ENCODE measurements at regions not wholly inside any gene's neighbourhood (a gene's known extent, or its start where the extent isn't known, plus 50 kb on each side); places are given as distances from the start of the nearest gene placed in this dataset.
"Not testable (repeated sequence)": the region's sequence is repeated elsewhere in the genome, so short reads cannot be mapped to it uniquely, and the experiment has no call there.

GRCh38 chr7:46068159-46068558 lies 147.1 kb upstream of the IGFBP3 start:
- DNase-seq (ENCODE audit: low spot score), result no peak

- no peak for DNase-seq (ENCODE audit: low spot score)
Observed at GRCh38 chr7:46059308-46060020, 138.4 kb upstream of the IGFBP3 start.

GRCh38 chr7:46058086-46058823 lies 137.2 kb upstream of the IGFBP3 start:
- no peak for DNase-seq (ENCODE audit: low spot score)

- no peak for DNase-seq (ENCODE audit: low spot score)
Observed at GRCh38 chr7:46054915-46055314, 133.8 kb upstream of the IGFBP3 start.

GRCh38 chr7:46054272-46054671 lies 133.2 kb upstream of the IGFBP3 start:
- DNase-seq (ENCODE audit: low spot score), result peak; percentile 71

GRCh38 chr7:46047581-46047980 lies 126.5 kb upstream of the IGFBP3 start:
- no peak for DNase-seq (ENCODE audit: low spot score)

GRCh38 chr7:46043338-46043737 lies 122.3 kb upstream of the IGFBP3 start:
- DNase-seq (ENCODE audit: low spot score), result not testable (repeated sequence)

- DNase-seq (ENCODE audit: low spot score), result not testable (repeated sequence)
Observed at GRCh38 chr7:46039813-46040212, 118.7 kb upstream of the IGFBP3 start.

GRCh38 chr7:46035166-46035565 lies 114.1 kb upstream of the IGFBP3 start:
- DNase-seq (ENCODE audit: low spot score), result no peak

- no peak for DNase-seq (ENCODE audit: low spot score)
Observed at GRCh38 chr7:46034056-46034768, 113.1 kb upstream of the IGFBP3 start.

GRCh38 chr7:46033592-46033991 lies 112.5 kb upstream of the IGFBP3 start:
- no peak for DNase-seq (ENCODE audit: low spot score)

- no peak for DNase-seq (ENCODE audit: low spot score)
Observed at GRCh38 chr7:46032942-46033341, 111.9 kb upstream of the IGFBP3 start.

- no peak for DNase-seq (ENCODE audit: low spot score)
Observed at GRCh38 chr7:46032353-46032752, 111.3 kb upstream of the IGFBP3 start.

- no peak for DNase-seq (ENCODE audit: low spot score)
Observed at GRCh38 chr7:46029111-46029704, 108.1 kb upstream of the IGFBP3 start.

GRCh38 chr7:46028246-46028645 lies 107.2 kb upstream of the IGFBP3 start:
- no peak for DNase-seq (ENCODE audit: low spot score)

GRCh38 chr7:46026741-46027140 lies 105.7 kb upstream of the IGFBP3 start:
- no peak for DNase-seq (ENCODE audit: low spot score)

GRCh38 chr7:46024263-46024916 lies 103.3 kb upstream of the IGFBP3 start:
- DNase-seq (ENCODE audit: low spot score), result no peak

GRCh38 chr7:46022397-46022796 lies 101.3 kb upstream of the IGFBP3 start:
- DNase-seq (ENCODE audit: low spot score), result no peak

- no peak for DNase-seq (ENCODE audit: low spot score)
Observed at GRCh38 chr7:46015107-46015868, 94.2 kb upstream of the IGFBP3 start.

GRCh38 chr7:46011501-46011900 lies 90.4 kb upstream of the IGFBP3 start:
- no peak for DNase-seq (ENCODE audit: low spot score)

GRCh38 chr7:46011059-46011458 lies 90.0 kb upstream of the IGFBP3 start:
- DNase-seq (ENCODE audit: low spot score), result no peak
